Mesendoderm (in vitro differentiated cells): ENCODE measurements at regions not wholly inside any gene's neighbourhood (a gene's known extent, or its start where the extent isn't known, plus 50 kb on each side); places are given as distances from the start of the nearest gene placed in this dataset.

Source experiments
- DNase-seq: peaks from one replicate; pipeline ENCODE4 v3.0.0; 2013
- H2AK5ac ChIP-seq: 2 replicates; pipeline ENCODE4 v1.6.1; 2013; ENCODE audit warnings: low read length, inconsistent platforms
- H2BK120ac ChIP-seq: 2 replicates; pipeline ENCODE4 v1.6.1; 2013; ENCODE audit warnings: low read depth, mild to moderate bottlenecking, low read length, moderate library complexity, mixed read lengths
- H2BK15ac ChIP-seq: replicated peaks from 2 replicates; pipeline ENCODE4 v1.6.1; 2013; ENCODE audit warnings: low read depth, mild to moderate bottlenecking, moderate library complexity
- H2BK5ac ChIP-seq: 2 replicates; pipeline ENCODE4 v1.6.1; 2013; ENCODE audit warnings: low read length, inconsistent platforms
- H3K18ac ChIP-seq: 2 replicates; pipeline ENCODE4 v1.6.1; 2013; ENCODE audit warnings: mild to moderate bottlenecking, low read length, mixed read lengths
- H3K23ac ChIP-seq: one replicate; pipeline ENCODE4 v1.6.1; 2013; ENCODE audit warnings: low read length
- H3K27ac ChIP-seq: 2 replicates; pipeline ENCODE4 v1.5.1; 2013; ENCODE audit warnings: low read depth, mild to moderate bottlenecking, inconsistent platforms, low read length, moderate library complexity
- H3K27me3 ChIP-seq: 2 replicates; pipeline ENCODE4 v1.6.1; 2013; ENCODE audit warnings: low read length, control low read depth, mild to moderate bottlenecking, inconsistent platforms; ENCODE audit not compliant: insufficient read depth, poor library complexity
- H3K36me3 ChIP-seq: 2 replicates; pipeline ENCODE4 v1.6.1; 2013; ENCODE audit warnings: low read length, inconsistent platforms; ENCODE audit not compliant: control insufficient read depth, insufficient read depth
- H3K4ac ChIP-seq: one replicate; pipeline ENCODE4 v1.6.1; 2013; ENCODE audit warnings: low read depth, mild to moderate bottlenecking, low read length, moderate library complexity
- H3K4me1 ChIP-seq: 2 replicates; pipeline ENCODE4 v1.6.1; 2013; ENCODE audit warnings: low read depth, low read length, inconsistent platforms; ENCODE audit not compliant: control insufficient read depth
- H3K4me2 ChIP-seq: 2 replicates; pipeline ENCODE4 v1.6.1; 2013; ENCODE audit warnings: low read length
- H3K4me3 ChIP-seq: 2 replicates; pipeline ENCODE4 v1.5.1; 2013; ENCODE audit warnings: mild to moderate bottlenecking, low read length
- H3K56ac ChIP-seq: one replicate; pipeline ENCODE4 v1.6.1; 2013; ENCODE audit warnings: low read length
- H3K79me1 ChIP-seq: 2 replicates; pipeline ENCODE4 v1.6.1; 2013; ENCODE audit warnings: low read length, inconsistent platforms
- H3K79me2 ChIP-seq: 2 replicates; pipeline ENCODE4 v1.6.1; 2013; ENCODE audit warnings: mild to moderate bottlenecking, low read length; ENCODE audit not compliant: control insufficient read depth, insufficient read depth
- H3K9ac ChIP-seq: 2 replicates; pipeline ENCODE4 v1.6.1; 2013; ENCODE audit warnings: low read length, inconsistent platforms
- H4K5ac ChIP-seq: one replicate; pipeline ENCODE4 v1.6.1; 2013; ENCODE audit warnings: low read length
- H4K8ac ChIP-seq: one replicate; pipeline ENCODE4 v1.6.1; 2013; ENCODE audit warnings: low read depth, mild to moderate bottlenecking, control low read depth, low read length, moderate library complexity
- WGBS: extraction: QIAGEN DNeasy Blood & Tissue Kit; methylation state at CpG from one replicate; pipeline ENCODE4 v1.1.7; 2013; ENCODE audit warnings: low lambda C conversion rate, missing lambda C conversion rate; ENCODE audit not compliant: insufficient coverage; ENCODE audit errors: extremely low coverage; 5-methylcytosine and 5-hydroxymethylcytosine counted together

GRCh38 chr4:189177130-189177529 lies 763.5 kb upstream of the FRG1 start:
- DNase-seq = peak; percentile 2
- no peak overlapping the region for H2BK15ac ChIP-seq
- no peaks in the 10 kb centered on the region for H3K79me2 ChIP-seq
- no peak overlapping the region for H4K5ac ChIP-seq
- no peaks in the 10 kb centered on the region for H3K36me3 ChIP-seq
- H2AK5ac ChIP-seq = no peak overlapping the region
- no peak overlapping the region for H4K8ac ChIP-seq
- H2BK120ac ChIP-seq = no peak overlapping the region
- no peak overlapping the region for H3K4me3 ChIP-seq
- H3K4ac ChIP-seq = no peak overlapping the region
- H3K23ac ChIP-seq = no peak overlapping the region
- no peak overlapping the region for H3K4me2 ChIP-seq
- H3K9ac ChIP-seq = no peak overlapping the region
- no peak overlapping the region for H3K18ac ChIP-seq
- no peaks in the 10 kb centered on the region for H3K27me3 ChIP-seq
- no CpG with 5 or more reads among the region's 5 CpGs for WGBS
- H3K56ac ChIP-seq = no peak overlapping the region
- no peaks in the 10 kb centered on the region for H3K79me1 ChIP-seq
- no peaks in the 10 kb centered on the region for H3K4me1 ChIP-seq
- H3K27ac ChIP-seq = no peak overlapping the region
- H2BK5ac ChIP-seq = no peak overlapping the region

GRCh38 chr4:189178125-189178746 lies 762.4 kb upstream of the FRG1 start:
- Histone ChIP-seq H3K4me2 (no peak overlapping the region), H2BK15ac (no peak overlapping the region), H3K4ac (no peak overlapping the region), H3K4me1 (no peaks in the 10 kb centered on the region), H3K79me2 (no peaks in the 10 kb centered on the region), H3K9ac (no peak overlapping the region), H4K5ac (no peak overlapping the region), H3K56ac (no peak overlapping the region), H3K4me3 (no peak overlapping the region), H3K79me1 (no peaks in the 10 kb centered on the region), H3K23ac (no peak overlapping the region), H3K18ac (no peak overlapping the region), H2BK120ac (no peak overlapping the region), H4K8ac (no peak overlapping the region), H2AK5ac (no peak overlapping the region), H3K27me3 (no peaks in the 10 kb centered on the region), H3K36me3 (no peaks in the 10 kb centered on the region), H2BK5ac (no peak overlapping the region), H3K27ac (no peak overlapping the region)
- WGBS = no CpG with 5 or more reads among the region's 3 CpGs
- no peak for DNase-seq

GRCh38 chr4:189185810-189186432 lies 754.8 kb upstream of the FRG1 start:
- DNase-seq = peak; percentile 91
- Histone ChIP-seq H3K27me3 (no peaks in the 10 kb centered on the region), H3K36me3 (no peaks in the 10 kb centered on the region), H3K56ac (no peak overlapping the region), H4K8ac (no peak overlapping the region), H3K4me1 (peaks cover 2% of the 10 kb centered on the region), H3K9ac (no peak overlapping the region), H2BK5ac (no peak overlapping the region), H2BK120ac (no peak overlapping the region), H3K18ac (no peak overlapping the region), H3K23ac (no peak overlapping the region), H3K79me2 (no peaks in the 10 kb centered on the region), H2BK15ac (no peak overlapping the region), H3K4me3 (no peak overlapping the region), H3K4ac (no peak overlapping the region), H4K5ac (no peak overlapping the region), H2AK5ac (no peak overlapping the region), H3K4me2 (no peak overlapping the region), H3K27ac (no peak overlapping the region), H3K79me1 (no peaks in the 10 kb centered on the region)
- WGBS = no CpG with 5 or more reads among the region's 7 CpGs

- no peaks in the 10 kb centered on the region for H3K79me1 ChIP-seq
- no peak overlapping the region for H3K4me3 ChIP-seq
- H3K36me3 ChIP-seq = no peaks in the 10 kb centered on the region
- H3K4me1 ChIP-seq = peaks cover 2% of the 10 kb centered on the region
- H3K23ac ChIP-seq = no peak overlapping the region
- H3K27me3 ChIP-seq = no peaks in the 10 kb centered on the region
- no peak overlapping the region for H3K4me2 ChIP-seq
- H3K18ac ChIP-seq = no peak overlapping the region
- no peak overlapping the region for H4K5ac ChIP-seq
- no peak overlapping the region for H2BK5ac ChIP-seq
- no peak overlapping the region for H4K8ac ChIP-seq
- H3K79me2 ChIP-seq = no peaks in the 10 kb centered on the region
- WGBS = no CpG with 5 or more reads among the region's 2 CpGs
- no peak overlapping the region for H3K27ac ChIP-seq
- DNase-seq = no peak
- H3K56ac ChIP-seq = no peak overlapping the region
- no peak overlapping the region for H2BK15ac ChIP-seq
- H2AK5ac ChIP-seq = no peak overlapping the region
- H3K9ac ChIP-seq = no peak overlapping the region
- H3K4ac ChIP-seq = no peak overlapping the region
- no peak overlapping the region for H2BK120ac ChIP-seq
These were observed 753.1 kb upstream of the FRG1 start for GRCh38 chr4:189187531-189188052.

GRCh38 chr4:189198624-189199023 lies 742.0 kb upstream of the FRG1 start:
- Histone ChIP-seq H2AK5ac (no peak overlapping the region), H3K18ac (no peak overlapping the region), H2BK5ac (no peak overlapping the region), H3K27ac (no peak overlapping the region), H3K79me1 (no peaks in the 10 kb centered on the region), H3K4me2 (no peak overlapping the region), H3K4ac (no peak overlapping the region), H4K8ac (no peak overlapping the region), H3K9ac (no peak overlapping the region), H3K4me3 (no peak overlapping the region), H3K23ac (no peak overlapping the region), H3K36me3 (no peaks in the 10 kb centered on the region), H2BK15ac (no peak overlapping the region), H3K4me1 (no peaks in the 10 kb centered on the region), H4K5ac (no peak overlapping the region), H3K56ac (no peak overlapping the region), H2BK120ac (no peak overlapping the region), H3K27me3 (no peaks in the 10 kb centered on the region), H3K79me2 (no peaks in the 10 kb centered on the region)
- no peak for DNase-seq
- no CpG with 5 or more reads among the region's 10 CpGs for WGBS
